HG02852 (cell line): ENCODE measurements at regions not wholly inside any gene's neighbourhood (a gene's known extent, or its start where the extent isn't known, plus 50 kb on each side); places are given as distances from the start of the nearest gene placed in this dataset.
"Not testable (repeated sequence)": the region's sequence is repeated elsewhere in the genome, so short reads cannot be mapped to it uniquely, and the experiment has no call there.

ENCODE experiments used
- ATAC-seq: cut with Tn5 transposase; IDR thresholded peaks from one replicate; pipeline ENCODE4 v1.9.1; 2021; ENCODE audit warnings: mild to moderate bottlenecking, moderate library complexity; ENCODE audit not compliant: unreplicated experiment

DNA sequence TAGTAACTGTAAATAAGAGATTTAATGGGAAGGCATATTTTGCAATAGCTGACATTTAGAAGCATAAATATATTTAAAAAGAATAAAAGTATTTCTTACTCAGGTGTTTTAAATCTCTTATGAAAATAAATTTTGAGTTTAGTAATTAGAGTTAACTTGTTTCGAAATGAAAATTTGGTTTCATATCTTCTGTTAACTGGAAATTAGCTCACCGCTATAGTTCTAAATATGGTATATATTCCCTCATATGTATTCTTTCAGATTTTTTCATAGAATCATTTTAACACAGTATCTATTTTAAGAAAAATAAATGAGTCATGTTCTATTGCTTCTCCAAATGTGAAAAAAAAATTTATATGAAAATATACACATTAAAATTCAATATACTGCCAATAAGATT is 434.1 kb downstream of the DTWD2 start:
- no peak for ATAC-seq

DNA sequence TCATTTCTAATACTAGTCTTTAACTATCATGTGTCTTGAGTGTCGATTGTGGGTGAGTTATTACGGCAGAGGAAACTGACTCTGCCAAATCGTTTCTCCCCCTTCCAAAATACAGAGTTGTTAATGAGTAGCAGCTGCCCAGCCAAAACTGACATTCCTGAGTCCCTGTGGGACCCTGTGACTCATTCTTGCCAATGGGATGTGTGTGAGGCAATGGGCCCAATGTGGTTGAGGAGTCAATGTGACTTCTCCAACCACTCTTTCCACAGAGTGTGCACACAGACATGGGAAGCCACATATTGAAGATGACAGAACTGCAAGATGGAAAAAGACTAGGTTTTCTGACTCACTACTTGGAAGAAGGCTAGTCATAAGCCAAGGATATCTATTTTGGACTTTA is 434.7 kb downstream of the DTWD2 start:
- ATAC-seq: no peak

DNA sequence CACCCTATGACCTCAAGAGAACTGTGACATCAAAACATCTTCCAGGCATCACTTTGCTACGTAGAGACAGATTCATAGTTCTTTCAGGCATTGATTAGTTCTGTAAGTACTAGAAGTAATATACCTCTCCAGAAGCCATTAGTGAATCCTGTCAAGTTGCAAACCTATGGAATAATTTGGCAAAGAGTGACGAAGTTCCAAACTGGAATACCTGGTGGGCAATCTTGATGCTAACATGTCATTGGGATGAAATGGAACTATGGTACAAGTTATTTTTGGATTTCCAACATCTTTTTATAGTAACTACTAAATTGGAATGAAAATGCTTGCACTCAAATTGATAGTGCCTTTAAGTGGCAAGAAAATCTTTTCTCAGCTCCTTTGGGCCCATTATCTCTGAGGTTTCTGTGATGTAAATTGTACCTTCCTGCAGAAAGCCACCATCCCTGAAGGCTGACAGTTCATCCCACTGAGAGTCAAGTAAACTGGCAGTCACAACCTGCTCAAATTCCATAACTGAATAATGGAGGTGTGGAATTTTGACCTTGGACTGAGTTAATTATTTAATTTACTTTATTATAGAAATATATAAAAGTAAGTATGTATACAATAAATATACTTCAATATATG is 435.5 kb downstream of the DTWD2 start:
- ATAC-seq: no peak

DNA sequence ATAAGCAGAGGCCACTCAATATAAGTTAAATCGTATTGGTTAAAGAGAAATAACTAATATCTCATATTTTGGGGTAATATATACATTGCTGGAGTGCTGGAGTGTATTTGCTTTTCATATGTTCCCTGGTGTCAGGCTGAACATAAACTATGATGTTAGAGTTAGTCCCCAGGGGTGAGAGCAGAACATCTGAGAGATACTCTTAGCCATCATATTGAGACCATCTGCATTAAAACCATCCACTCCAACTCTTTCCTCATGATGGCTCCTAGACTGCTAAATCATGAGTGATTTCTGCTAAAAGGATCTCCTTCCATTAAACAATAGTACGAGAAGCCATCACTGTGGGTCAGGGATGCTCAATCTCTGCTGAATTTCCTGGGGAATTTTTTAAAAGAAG is 436.2 kb downstream of the DTWD2 start:
- no peak for ATAC-seq

DNA sequence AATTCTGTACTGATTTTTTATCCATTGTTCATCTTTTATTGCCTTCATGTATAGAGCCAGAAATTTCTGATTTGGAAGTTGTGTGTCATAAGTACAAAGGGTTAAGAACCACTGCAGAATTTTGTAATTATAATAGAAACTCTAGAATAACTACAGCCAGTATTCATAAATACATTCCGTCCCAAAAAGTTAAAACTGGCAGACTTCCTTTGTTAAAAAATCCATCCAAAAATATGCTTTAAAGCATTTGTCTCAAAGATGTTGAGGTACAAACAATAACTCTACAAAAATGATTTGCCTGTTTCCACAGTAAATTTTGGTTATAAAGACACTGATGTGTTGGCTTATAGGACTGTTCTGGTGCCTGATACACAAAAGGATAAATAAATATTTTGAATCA is 436.6 kb downstream of the DTWD2 start:
- no peak for ATAC-seq

DNA sequence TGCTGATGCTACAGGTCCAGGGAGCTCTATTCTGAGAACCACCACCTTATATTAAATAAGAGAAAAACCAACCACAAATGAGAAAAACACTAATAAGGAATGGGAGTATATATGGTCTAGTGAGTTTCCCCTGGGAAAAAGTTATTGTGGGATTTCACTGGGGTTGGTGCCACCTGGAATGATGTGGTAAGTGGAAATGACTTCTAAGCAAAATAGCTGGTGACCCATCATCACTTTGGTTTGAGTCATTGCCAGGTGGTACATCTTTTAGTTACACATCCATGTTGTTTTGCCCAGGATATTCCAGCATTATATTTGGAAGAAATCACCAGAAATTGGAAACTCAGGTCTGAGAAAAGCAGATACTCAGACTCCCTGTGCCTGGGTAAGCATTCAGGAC is 437.3 kb downstream of the DTWD2 start:
- no peak for ATAC-seq

GRCh38 chr5:118548761-118549720 is 439.3 kb downstream of the DTWD2 start:
- ATAC-seq: no peak

DNA sequence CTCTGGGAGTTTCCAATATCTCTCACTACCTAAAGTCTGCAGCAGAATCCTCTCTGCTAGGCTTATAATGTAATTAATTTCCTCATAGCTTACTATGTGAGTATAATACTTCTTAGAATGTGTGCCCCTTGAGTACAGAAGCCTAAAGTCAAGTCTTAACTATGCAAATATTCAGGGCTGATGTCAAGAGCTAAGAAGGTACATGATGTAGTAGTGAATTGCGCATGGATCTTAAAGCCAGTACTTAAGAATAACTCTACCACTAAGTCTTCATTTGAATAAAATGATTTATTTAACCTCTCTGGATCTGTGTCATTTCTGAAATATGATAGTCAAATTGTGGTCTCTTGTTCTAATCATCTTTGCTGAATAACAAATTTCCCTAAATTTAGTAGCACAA is 442.9 kb downstream of the DTWD2 start:
- no peak for ATAC-seq

DNA sequence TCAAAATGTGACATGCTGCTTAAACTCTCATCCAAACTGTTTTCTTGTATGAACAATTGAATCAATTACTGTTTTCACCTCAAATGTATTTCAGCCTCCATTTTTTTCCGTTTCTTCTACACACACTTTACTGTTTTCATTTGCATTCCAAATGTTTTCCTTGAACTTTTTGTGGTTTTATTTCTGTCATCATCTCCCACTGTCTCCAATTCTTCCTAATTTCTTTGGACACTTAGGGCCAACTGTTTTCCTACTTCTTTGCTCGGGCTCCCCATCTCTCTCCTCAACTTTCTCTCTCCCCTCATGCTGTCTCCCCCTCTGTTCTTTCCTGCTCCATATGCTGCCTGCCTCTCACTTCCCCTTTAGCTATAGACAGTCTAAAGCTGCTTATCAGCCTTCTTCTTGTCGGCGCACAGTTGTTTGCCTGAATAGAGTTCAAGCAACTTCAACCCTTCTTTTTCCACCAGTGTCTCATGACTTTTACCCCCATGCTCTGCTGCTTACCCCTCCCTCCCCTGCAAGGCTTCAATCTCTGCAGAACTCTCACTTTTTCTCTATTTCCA is 443.4 kb downstream of the DTWD2 start:
- no peak for ATAC-seq

- no peak for ATAC-seq
Measured at GRCh38 chr5:118533923-118534322, 454.4 kb downstream of the DTWD2 start.

DNA sequence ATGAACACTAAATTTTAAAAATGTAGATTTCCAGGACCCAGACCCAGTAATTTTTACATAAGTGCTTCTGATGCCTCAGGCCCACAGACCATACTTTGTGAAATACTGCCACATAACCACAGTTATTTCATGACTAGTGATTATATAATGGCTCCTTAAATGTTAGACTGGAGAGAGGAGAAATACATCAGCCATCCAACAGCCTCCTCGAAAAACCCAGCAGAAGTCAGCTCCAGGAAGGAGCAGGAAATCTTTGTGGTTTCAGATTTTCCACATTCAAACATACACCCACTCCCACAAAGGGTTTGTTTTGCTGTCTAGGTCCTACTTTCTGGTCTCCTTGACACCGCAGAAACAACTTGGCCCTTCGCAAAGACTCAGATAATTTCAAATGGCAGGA is 455.2 kb downstream of the DTWD2 start:
- no peak for ATAC-seq

GRCh38 chr5:118531276-118531675 is 457.1 kb downstream of the DTWD2 start:
- ATAC-seq: no peak

- ATAC-seq: no peak
Measured at GRCh38 chr5:118529361-118530144, 458.8 kb downstream of the DTWD2 start.

DNA sequence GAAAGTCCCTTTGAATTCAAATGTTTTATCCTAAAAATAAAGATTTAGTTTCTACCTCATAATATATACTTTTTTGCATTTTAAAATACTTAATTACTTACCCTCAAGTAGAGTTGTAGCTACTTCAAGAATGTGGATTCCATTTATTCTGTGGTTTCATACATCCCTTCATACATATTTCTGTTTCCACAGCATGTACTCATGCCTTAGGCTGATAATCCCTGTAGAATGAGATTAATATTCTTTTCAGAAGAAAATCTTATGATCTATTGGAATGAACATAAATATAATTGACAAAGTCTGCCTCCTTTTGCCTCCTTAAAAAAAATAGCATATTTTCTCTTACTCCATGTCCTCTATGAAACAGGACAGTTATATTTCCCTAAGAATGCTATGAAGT is 465.7 kb downstream of the DTWD2 start:
- no peak for ATAC-seq

GRCh38 chr5:118520771-118521415 is 467.5 kb downstream of the DTWD2 start:
- ATAC-seq: no peak

DNA sequence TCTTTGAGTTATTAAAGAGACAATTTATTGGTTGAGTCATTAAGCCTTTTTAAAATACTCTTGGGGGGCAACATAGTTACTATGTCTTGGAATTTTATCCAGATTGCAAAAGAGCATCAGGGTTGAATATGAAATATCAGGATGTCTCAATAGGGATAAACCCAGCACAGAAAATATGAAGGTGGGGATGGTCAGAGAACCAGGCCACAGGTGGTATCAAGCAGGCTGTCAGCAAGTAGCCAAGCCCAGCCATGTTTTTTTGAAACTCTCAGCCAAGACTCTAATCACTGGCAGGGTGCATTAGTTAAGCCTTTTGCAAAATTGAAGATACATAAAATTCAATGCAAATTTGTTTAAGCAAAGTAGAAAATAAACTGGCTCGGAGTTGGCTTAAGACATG is 468.9 kb downstream of the DTWD2 start:
- no peak for ATAC-seq

DNA sequence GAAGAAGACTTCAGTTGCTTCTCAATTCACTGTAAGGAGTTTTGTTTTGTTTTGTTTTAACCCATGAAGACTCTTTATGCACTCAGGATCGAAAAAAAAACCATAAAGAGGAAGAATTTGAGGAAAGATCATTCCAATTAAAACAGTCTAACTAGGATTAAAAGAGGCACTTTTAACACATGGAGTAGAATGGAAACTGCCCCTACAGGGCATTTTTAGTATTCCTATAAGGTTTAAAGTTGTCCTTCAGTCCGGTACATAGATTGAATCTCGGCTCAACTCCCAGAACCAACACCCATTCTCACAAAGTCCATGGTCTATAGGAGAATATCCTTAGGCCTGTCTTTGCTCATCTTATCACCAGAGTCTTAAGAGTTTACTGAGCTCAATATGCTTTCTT is 469.6 kb downstream of the DTWD2 start:
- ATAC-seq: no peak

GRCh38 chr5:118511846-118512245 is 476.5 kb downstream of the DTWD2 start:
- ATAC-seq: no peak

GRCh38 chr5:118506217-118506852 is 482.0 kb downstream of the DTWD2 start:
- peak; percentile 68 for ATAC-seq

GRCh38 chr5:118502232-118502631 is 486.1 kb downstream of the DTWD2 start:
- not testable (repeated sequence) for ATAC-seq
